Head of caudate nucleus (tissue), 42 donors: ENCODE measurements at regions not wholly inside any gene's neighbourhood (a gene's known extent, or its start where the extent isn't known, plus 50 kb on each side); places are given as distances from the start of the nearest gene placed in this dataset.

Experiments
- DNase-seq, 42 donors: peaks; one replicate each; pipeline versions ENCODE4 v3.0.0 to v3.0.0-alpha.2; 2020 to 2021; ENCODE audit warnings: mixed read lengths in 7 of 42
- intact Hi-C: fragments of 100-400 bp; cut with DNase I; formaldehyde crosslinking; loops from one replicate; pipeline ENCODE4 v1.15.0; 2022

- DNase-seq = no peak
Observed at GRCh38 chr4:46594661-46595060, 204.7 kb upstream of the GABRA2 start.

GRCh38 chr4:46586566-46586965 is 196.6 kb upstream of the GABRA2 start:
- intact Hi-C loops = no loop called here
- DNase-seq = no peak

More at GRCh38 chr4:46594661-46595060, 204.7 kb upstream of the GABRA2 start:
- intact Hi-C loops = no loop called here

GRCh38 chr4:46581677-46582076 is 191.7 kb upstream of the GABRA2 start:
- intact Hi-C loops = no loop called here
- no peak for DNase-seq

- no peak for DNase-seq
- intact Hi-C loops = no loop called here
Observed at GRCh38 chr4:46554760-46555465, 165.0 kb upstream of the GABRA2 start.

- intact Hi-C loops = no loop called here
- no peak for DNase-seq
Observed at GRCh38 chr4:46550471-46550870, 160.5 kb upstream of the GABRA2 start.

- no peak for DNase-seq
- intact Hi-C loops = no loop called here
Observed at GRCh38 chr4:46549125-46549524, 159.2 kb upstream of the GABRA2 start.

- intact Hi-C loops = no loop called here
- DNase-seq = no peak
Observed at GRCh38 chr4:46524751-46525150, 134.8 kb upstream of the GABRA2 start.

GRCh38 chr4:46520361-46520760 is 130.4 kb upstream of the GABRA2 start:
- DNase-seq = no peak
- intact Hi-C loops = no loop called here

GRCh38 chr4:46515940-46516339 is 126.0 kb upstream of the GABRA2 start:
- no peak for DNase-seq
- intact Hi-C loops = no loop called here

GRCh38 chr4:46508216-46508615 is 118.3 kb upstream of the GABRA2 start:
- intact Hi-C loops = no loop called here
- no peak for DNase-seq

- intact Hi-C loops = no loop called here
- DNase-seq = no peak
Observed at GRCh38 chr4:46506876-46507275, 116.9 kb upstream of the GABRA2 start.

GRCh38 chr4:46505131-46505530 is 115.2 kb upstream of the GABRA2 start:
- DNase-seq = no peak
- intact Hi-C loops = no loop called here

GRCh38 chr4:46503739-46504138 is 113.8 kb upstream of the GABRA2 start:
- peak in 1 of 42 donors; percentile 8 for DNase-seq
- intact Hi-C loops = no loop called here

- DNase-seq = no peak
- intact Hi-C loops = no loop called here
Observed at GRCh38 chr4:46492394-46492793, 102.5 kb upstream of the GABRA2 start.

GRCh38 chr4:46491455-46491854 is 101.5 kb upstream of the GABRA2 start:
- DNase-seq = no peak
- intact Hi-C loops = no loop called here

- intact Hi-C loops = no loop called here
- DNase-seq = no peak
Observed at GRCh38 chr4:46484881-46485280, 95.0 kb upstream of the GABRA2 start.

- intact Hi-C loops = no loop called here
- no peak for DNase-seq
Observed at GRCh38 chr4:46462733-46463132, 72.8 kb upstream of the GABRA2 start.

- intact Hi-C loops = no loop called here
Observed at GRCh38 chr4:46459308-46459707, 69.4 kb upstream of the GABRA2 start.

GRCh38 chr4:46450556-46450955 is 60.6 kb upstream of the GABRA2 start:
- DNase-seq = no peak
- intact Hi-C loops = no loop called here

More at GRCh38 chr4:46459308-46459707, 69.4 kb upstream of the GABRA2 start:
- DNase-seq = no peak

- intact Hi-C loops = no loop called here
- DNase-seq = no peak
Observed at GRCh38 chr4:46445710-46446314, 55.9 kb upstream of the GABRA2 start.
